Natural killer cell treated with Interleukin-12 subunit alpha and Interleukin-12 subunit beta and Interleukin-15 and Interleukin-18, amount 100 ng/mL, for 72 hours (primary cell): ENCODE measurements at regions not wholly inside any gene's neighbourhood (a gene's known extent, or its start where the extent isn't known, plus 50 kb on each side); places are given as distances from the start of the nearest gene placed in this dataset.
A peak's percentile ranks its signal among the peaks of the same experiment; 100 is the strongest.
"Not testable (repeated sequence)": the region's sequence is repeated elsewhere in the genome, so short reads cannot be mapped to it uniquely, and the experiment has no call there.

ENCODE experiments used
- ATAC-seq, 2 donors: fragments of 150-1000 bp; cut with Tn5 transposase in 1 of 2; sonication (Bioruptor Pico), chemical (Tn5 transposase) in 1 of 2; 2 replicates each; pipeline ENCODE4 v1.10.0; 2021
- DNase-seq: peaks from one replicate; pipeline ENCODE4 v3.0.0; 2022; ENCODE audit warnings: low spot score
- H3K27ac Mint-ChIP-seq, 2 donors: 1 replicate in 1 of 2; 2 replicates in 1 of 2; pipeline ENCODE4 v1.8.0; 2022; ENCODE audit warnings: mixed read lengths in 2 of 2, mild to moderate bottlenecking in 1 of 2, moderate library complexity in 1 of 2
- H3K27me3 Mint-ChIP-seq, 2 donors: 1 replicate in 1 of 2; 2 replicates in 1 of 2; pipeline ENCODE4 v1.8.0; 2022; ENCODE audit warnings: mixed read lengths in 2 of 2
- H3K36me3 Mint-ChIP-seq: one replicate; pipeline ENCODE4 v1.8.0; 2022; ENCODE audit warnings: mixed read lengths
- H3K4me1 Mint-ChIP-seq, 2 donors: 1 replicate in 1 of 2; 2 replicates in 1 of 2; pipeline ENCODE4 v1.8.0; 2022; ENCODE audit warnings: low read depth in 2 of 2, mixed read lengths in 2 of 2, mild to moderate bottlenecking in 1 of 2
- H3K4me3 Mint-ChIP-seq: one replicate; pipeline ENCODE4 v1.8.0; 2022; ENCODE audit warnings: mixed read lengths
- H3K9me3 Mint-ChIP-seq: 2 replicates; pipeline ENCODE4 v1.8.0; 2022; ENCODE audit warnings: mixed read lengths

DNA sequence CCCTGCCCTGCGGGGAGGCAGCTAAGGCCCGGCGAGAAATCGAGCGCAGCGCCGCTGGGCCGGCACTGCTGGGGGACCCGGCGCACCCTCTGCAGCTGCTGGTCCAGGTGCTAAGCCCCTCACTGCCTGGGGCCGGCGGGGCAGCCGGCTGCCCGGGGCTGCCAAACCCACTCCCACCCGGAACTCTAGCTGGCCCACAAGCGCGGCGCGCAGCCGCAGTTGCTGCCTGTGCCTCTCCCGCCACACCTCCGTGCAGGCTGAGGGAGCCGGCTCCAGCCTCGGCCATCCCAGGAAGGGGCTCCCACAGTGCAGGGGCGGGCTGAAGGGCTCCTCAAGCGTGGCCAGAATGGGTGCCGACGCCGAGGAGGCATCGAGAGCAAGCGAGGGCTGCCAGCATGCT lies 249.9 kb downstream of the FGF9 start:
- not testable (repeated sequence) for H3K27ac Mint-ChIP-seq, ATAC-seq, H3K4me3 Mint-ChIP-seq, H3K9me3 Mint-ChIP-seq, H3K4me1 Mint-ChIP-seq, DNase-seq, H3K36me3 Mint-ChIP-seq
- H3K27me3 Mint-ChIP-seq, result peaks cover 13 to 15% of the 10 kb centered on the region in 2 donors

DNA sequence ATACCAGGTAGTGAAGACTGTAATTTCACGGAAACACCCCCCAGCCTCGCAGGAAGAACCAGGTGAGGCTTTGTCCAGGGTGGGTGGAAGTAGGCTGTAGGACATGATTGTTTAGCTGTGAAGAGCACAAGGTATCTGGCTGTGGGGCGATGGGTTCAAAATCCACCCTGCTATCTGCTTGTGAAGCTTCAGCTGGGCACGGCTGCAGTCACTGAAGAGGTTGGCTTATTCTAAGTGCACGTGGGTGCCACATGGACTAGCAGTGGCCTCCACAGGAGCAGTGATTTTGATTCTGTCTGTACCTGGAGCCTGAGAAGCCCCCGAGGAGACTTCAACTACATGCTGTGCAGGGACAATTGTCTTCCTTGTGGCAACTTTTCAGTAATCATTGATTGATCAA lies 254.1 kb downstream of the FGF9 start:
- Mint-ChIP-seq H3K36me3 (no peaks in the 10 kb centered on the region), H3K9me3 (no peaks in the 10 kb centered on the region), H3K4me3 (no peak overlapping the region), H3K27ac (no peak overlapping the region), H3K4me1 (no peaks in the 10 kb centered on the region), H3K27me3 (peaks cover 8 to 18% of the 10 kb centered on the region in 2 donors)
- ATAC-seq, result no peak
- no peak for DNase-seq

DNA sequence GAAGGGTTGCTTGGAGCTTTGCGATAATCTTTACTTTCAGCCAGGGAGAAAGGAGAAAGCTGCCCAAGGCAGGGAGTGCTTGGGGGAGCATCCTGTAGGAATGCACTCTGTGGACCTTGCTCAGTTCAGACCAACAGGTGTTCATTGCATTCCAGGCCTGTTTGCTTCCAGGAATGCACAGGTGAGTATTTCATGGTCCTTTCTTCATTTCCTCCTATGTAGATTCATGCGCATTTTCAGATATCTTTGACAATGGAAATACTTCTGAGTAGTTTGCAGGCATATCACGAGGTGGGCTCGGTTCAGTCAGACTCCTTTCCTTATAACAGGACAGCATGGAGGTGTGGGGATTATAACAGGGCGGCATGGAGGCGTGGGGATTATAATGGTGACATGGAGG lies 254.8 kb downstream of the FGF9 start:
- Mint-ChIP-seq H3K4me1 (peaks cover 0 to 1% of the 10 kb centered on the region in 2 donors), H3K36me3 (no peaks in the 10 kb centered on the region), H3K9me3 (no peaks in the 10 kb centered on the region), H3K27me3 (peaks cover 8 to 18% of the 10 kb centered on the region in 2 donors), H3K4me3 (no peak overlapping the region), H3K27ac (no peak overlapping the region)
- DNase-seq (no peak), ATAC-seq (no peak)

DNA sequence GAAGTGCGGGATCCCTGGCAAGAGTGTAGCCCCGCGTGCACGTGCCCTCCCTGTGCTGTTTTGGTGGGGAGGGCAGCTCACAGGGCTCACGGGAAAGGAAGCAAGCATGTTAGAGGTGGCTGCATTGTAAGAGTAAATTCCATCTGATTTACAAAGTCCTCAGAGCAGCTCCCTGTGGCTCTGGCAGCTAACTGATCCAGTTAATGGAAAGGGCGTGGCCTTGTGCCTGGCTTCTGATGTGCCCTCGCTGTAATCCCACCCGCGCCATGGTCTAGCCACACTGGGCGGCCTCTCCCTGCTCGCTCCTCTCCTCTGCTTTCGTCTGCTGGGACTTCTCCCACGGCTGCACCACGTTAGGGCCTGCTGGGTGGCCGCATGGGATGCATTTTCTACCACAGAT lies 258.5 kb downstream of the FGF9 start:
- H3K4me1 Mint-ChIP-seq, result peaks cover 0 to 3% of the 10 kb centered on the region in 2 donors
- DNase-seq, result no peak
- peaks cover 5 to 10% of the 10 kb centered on the region in 2 donors for H3K27me3 Mint-ChIP-seq
- H3K9me3 Mint-ChIP-seq, result no peaks in the 10 kb centered on the region
- H3K4me3 Mint-ChIP-seq, result no peak overlapping the region
- ATAC-seq, result no peak
- no peaks in the 10 kb centered on the region for H3K36me3 Mint-ChIP-seq
- no peak overlapping the region for H3K27ac Mint-ChIP-seq

DNA sequence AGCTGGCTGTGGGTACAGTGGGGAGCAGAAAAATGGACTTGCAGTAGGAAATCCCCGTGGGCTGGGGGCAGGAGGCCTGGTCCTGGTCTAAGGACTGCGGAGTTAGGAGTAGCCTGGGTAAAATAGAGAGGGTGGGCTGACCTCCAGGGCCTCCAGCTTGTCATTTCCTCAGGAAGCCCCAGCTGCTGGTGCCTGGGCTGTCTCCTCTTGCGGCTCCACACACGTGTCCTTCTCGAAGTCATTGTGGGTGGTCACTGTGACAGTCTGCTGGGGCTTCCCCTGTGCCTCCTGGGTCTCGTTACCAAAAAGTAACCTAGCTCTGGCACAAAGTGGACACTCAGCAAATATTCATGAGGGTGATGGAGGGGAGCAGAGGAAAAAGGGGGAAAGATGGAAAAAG lies 259.7 kb downstream of the FGF9 start:
- DNase-seq (no peak), ATAC-seq (no peak)
- no peaks in the 10 kb centered on the region for H3K36me3 Mint-ChIP-seq
- no peak overlapping the region for H3K4me3 Mint-ChIP-seq
- peaks cover 0 to 3% of the 10 kb centered on the region in 2 donors for H3K4me1 Mint-ChIP-seq
- no peaks in the 10 kb centered on the region for H3K9me3 Mint-ChIP-seq
- peaks cover 4 to 6% of the 10 kb centered on the region in 2 donors for H3K27me3 Mint-ChIP-seq
- H3K27ac Mint-ChIP-seq, result no peak overlapping the region

DNA sequence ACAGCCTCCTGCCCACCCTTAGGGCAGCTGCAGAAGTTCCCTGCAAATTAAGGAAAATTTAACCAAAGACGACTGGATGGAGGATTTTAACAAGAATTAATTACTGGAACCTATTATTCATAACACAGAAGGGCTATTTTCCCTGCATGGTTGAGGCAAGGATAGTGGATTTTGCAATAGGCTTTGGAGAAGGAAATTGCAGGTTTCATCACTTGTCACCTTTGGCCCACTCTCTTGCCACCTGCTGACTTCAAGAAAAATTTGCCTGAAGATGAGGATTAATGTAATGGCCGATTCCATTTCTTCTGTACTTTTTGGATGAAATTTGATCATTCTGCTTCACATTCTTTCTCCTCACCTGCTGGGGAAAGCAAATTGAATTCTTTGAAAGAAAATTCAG lies 261.7 kb downstream of the FGF9 start:
- no peak for ATAC-seq
- Mint-ChIP-seq H3K27ac (no peak overlapping the region), H3K4me3 (no peak overlapping the region), H3K4me1 (peaks cover 0 to 3% of the 10 kb centered on the region in 2 donors), H3K9me3 (no peaks in the 10 kb centered on the region), H3K36me3 (no peaks in the 10 kb centered on the region), H3K27me3 (peaks cover 2% of the 10 kb centered on the region in 2 donors)
- DNase-seq, result no peak

DNA sequence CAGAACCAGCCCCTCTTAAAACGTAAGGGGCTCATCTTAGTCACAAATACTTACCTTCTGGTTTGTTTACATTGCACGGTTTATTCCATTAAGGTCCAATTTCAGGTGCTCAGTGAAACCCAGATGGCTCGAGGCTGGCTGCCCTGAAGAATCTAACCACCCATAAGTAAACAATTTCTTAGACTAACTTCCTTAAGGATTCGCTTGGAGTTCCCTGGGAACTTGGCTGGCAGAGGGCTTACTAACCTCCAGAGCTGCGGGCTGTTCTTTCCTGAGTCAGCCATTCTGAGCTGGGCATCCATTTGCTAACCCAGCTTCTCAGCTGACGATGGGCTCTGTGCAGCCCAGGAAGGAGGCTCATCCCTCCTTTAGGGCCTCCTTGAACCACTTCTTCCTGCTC lies 262.1 kb downstream of the FGF9 start:
- peaks cover 0 to 3% of the 10 kb centered on the region in 2 donors for H3K4me1 Mint-ChIP-seq
- peaks cover 6% of the 10 kb centered on the region in 2 donors for H3K27me3 Mint-ChIP-seq
- peaks cover 3% of the 10 kb centered on the region for H3K9me3 Mint-ChIP-seq
- no peak overlapping the region for H3K27ac Mint-ChIP-seq
- no peak for DNase-seq
- no peak for ATAC-seq
- H3K4me3 Mint-ChIP-seq, result no peak overlapping the region
- H3K36me3 Mint-ChIP-seq, result no peaks in the 10 kb centered on the region

DNA sequence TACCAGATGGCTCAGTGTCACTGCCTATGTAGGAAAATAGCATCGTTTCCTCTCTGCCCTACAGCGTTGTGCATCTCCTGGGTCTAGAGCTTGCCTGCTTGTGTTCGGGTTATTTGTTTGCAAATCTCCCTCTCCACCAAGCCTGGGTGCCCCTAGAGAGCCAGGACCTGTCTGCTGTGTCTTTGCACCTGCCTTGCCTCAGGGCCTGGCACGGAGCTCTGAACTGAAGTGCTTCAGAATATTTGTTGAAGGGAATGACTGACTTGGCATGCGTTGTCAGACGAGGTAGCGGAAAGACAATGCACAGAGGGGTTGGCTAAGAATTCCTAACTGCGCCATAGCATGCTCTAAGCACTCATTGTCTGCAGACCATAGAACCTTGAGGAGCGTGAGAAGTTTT lies 263.4 kb downstream of the FGF9 start:
- ATAC-seq, result no peak
- no peaks in the 10 kb centered on the region for H3K36me3 Mint-ChIP-seq
- H3K27ac Mint-ChIP-seq, result no peak overlapping the region
- peaks cover 6 to 12% of the 10 kb centered on the region in 2 donors for H3K27me3 Mint-ChIP-seq
- no peak overlapping the region for H3K4me3 Mint-ChIP-seq
- H3K9me3 Mint-ChIP-seq, result peaks cover 3% of the 10 kb centered on the region
- peaks cover 0 to 3% of the 10 kb centered on the region in 2 donors for H3K4me1 Mint-ChIP-seq
- no peak for DNase-seq

DNA sequence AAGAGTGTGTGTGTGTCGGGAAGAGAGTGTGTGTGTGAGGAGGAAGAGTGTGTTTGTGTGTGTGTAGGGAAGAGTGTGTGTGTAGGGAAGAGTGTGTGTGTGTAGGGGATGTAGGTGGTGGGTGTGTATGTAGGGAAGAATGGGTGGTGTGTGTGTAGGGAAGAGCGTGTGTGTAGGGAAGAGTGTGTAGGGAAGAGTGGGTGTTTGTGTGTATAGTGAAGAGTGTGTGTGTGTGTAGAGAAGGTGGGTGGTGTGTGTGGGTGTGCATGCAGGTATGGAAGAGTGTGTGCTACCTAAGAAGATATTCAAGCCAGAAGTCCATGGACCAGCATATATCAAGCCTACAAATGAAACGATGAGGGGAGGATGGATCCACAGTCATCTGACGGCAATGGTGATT lies 265.8 kb downstream of the FGF9 start:
- Mint-ChIP-seq H3K4me3 (no peak overlapping the region), H3K36me3 (no peaks in the 10 kb centered on the region), H3K27me3 (peaks cover 6 to 19% of the 10 kb centered on the region in 2 donors), H3K9me3 (peaks cover 3% of the 10 kb centered on the region), H3K4me1 (no peaks in the 10 kb centered on the region), H3K27ac (no peak overlapping the region)
- DNase-seq (no peak), ATAC-seq (peak in 1 of 2 donors; percentile 36)

DNA sequence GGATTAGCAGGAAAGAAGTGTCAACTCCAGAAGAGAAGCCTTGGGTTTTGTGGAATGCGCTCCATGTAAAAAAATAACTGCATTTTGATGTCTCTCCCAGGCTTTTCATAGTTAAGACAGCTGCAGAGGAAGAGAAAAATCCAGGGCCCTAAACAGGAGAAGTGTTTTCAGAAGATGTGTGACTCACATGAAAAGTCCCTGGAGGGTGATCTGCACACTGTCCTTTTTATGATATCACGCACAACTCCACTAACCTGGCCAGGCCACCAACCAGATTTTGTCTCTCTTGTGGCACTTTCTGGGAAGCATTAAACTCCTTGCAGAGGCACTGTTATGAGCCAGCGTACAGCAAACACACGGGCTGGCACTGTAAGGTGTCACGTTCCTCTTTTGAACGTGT lies 267.3 kb downstream of the FGF9 start:
- H3K9me3 Mint-ChIP-seq, result peaks cover 3% of the 10 kb centered on the region
- H3K36me3 Mint-ChIP-seq, result no peaks in the 10 kb centered on the region
- H3K4me1 Mint-ChIP-seq, result no peaks in the 10 kb centered on the region
- H3K27me3 Mint-ChIP-seq, result peaks cover 6 to 19% of the 10 kb centered on the region in 2 donors
- no peak for DNase-seq
- no peak overlapping the region for H3K4me3 Mint-ChIP-seq
- H3K27ac Mint-ChIP-seq, result no peak overlapping the region
- ATAC-seq, result no peak

DNA sequence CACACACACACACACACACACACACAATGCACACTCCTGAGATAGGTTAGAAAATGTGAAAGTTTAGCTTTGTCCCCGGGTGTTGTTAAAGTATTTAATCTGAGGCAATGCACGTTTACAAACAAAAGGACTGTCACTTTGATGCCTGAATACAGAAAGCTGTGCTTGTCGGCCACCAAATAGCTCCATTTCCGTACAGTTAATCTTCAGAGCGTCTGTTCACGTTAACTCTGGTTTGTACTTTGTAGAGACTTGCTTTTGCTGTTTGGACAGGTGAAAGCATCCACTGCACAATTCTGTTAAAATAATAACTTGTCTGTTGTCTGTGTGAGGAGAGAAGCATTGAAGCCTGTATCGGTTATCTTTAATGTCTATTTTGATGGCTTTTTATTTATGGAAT lies 267.8 kb downstream of the FGF9 start:
- Mint-ChIP-seq H3K9me3 (peaks cover 3% of the 10 kb centered on the region), H3K36me3 (no peaks in the 10 kb centered on the region), H3K4me3 (no peak overlapping the region), H3K4me1 (no peaks in the 10 kb centered on the region), H3K27me3 (peaks cover 5 to 19% of the 10 kb centered on the region in 2 donors), H3K27ac (no peak overlapping the region)
- DNase-seq (no peak), ATAC-seq (no peak)

DNA sequence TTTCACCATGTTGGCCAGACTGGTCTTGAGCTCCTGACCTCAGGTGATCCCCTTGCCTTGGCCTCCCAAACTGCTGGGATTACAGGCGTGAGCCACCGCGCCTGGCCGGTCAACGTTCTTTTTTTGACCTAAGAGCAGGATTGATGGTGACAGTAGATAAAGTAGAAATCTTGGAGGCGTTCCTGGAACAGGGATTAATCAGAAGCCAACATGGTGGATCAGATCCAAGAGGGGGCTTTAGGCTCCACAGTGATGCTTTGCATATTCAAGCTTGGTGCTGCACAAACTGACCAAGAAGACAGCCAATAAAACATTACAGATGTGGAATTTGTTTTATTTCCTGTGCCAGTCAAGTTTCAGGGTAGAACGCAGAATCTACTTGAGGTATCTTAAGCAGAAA lies 271.2 kb downstream of the FGF9 start:
- Mint-ChIP-seq H3K36me3 (peaks cover 12% of the 10 kb centered on the region), H3K27me3 (peaks cover 4 to 19% of the 10 kb centered on the region in 2 donors), H3K27ac (no peak overlapping the region), H3K4me3 (no peak overlapping the region), H3K4me1 (no peaks in the 10 kb centered on the region), H3K9me3 (peaks cover 6% of the 10 kb centered on the region)
- ATAC-seq (no peak), DNase-seq (no peak)

DNA sequence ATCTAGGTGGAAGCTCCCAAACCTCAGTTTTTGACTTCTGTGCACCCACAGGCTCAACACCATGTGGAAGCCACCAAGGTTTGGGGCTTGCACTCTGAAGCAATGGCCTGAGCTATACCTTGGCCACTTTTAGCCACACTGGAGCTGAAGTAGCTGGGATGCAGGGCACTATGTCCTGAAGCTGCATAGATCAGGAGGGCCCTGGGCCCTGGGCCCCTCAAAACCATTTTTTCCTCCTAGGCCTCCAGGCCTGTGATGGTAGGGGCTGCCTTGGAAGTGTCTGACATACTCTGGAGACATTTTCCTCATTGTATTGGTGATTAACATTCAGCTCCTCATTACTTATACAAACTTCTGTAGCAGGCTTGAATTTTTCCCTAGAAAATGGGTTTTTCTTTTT lies 273.7 kb downstream of the FGF9 start:
- Mint-ChIP-seq H3K36me3 (peaks cover 12% of the 10 kb centered on the region), H3K4me1 (no peaks in the 10 kb centered on the region), H3K9me3 (peaks cover 3% of the 10 kb centered on the region), H3K27me3 (peaks cover 0 to 4% of the 10 kb centered on the region in 2 donors), H3K4me3 (no peak overlapping the region), H3K27ac (no peak overlapping the region)
- DNase-seq (no peak), ATAC-seq (no peak)

DNA sequence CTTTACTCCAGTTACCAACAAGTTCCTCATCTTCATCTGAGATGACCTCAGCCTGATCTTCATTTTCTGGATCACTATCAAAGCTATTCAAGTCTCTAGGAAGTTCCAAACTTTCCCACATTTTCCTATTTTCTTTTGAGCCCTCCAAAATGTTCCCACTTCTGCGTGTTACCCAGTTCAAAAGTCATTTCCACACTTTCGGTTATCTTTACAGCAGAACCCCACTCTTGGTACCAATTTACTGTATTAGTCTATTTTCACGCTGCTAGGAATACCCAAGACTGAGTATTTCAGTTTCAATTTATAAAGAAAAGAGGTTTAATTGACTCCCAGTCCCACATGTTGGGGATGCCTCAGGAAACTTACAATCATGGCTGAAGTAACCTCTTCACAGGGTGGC lies 274.3 kb downstream of the FGF9 start:
- no peak overlapping the region for H3K27ac Mint-ChIP-seq
- no peak overlapping the region for H3K4me3 Mint-ChIP-seq
- H3K27me3 Mint-ChIP-seq, result no peaks in the 10 kb centered on the region
- H3K9me3 Mint-ChIP-seq, result peaks cover 3% of the 10 kb centered on the region
- no peak for ATAC-seq
- no peaks in the 10 kb centered on the region for H3K4me1 Mint-ChIP-seq
- peaks cover 12% of the 10 kb centered on the region for H3K36me3 Mint-ChIP-seq
- DNase-seq, result no peak

DNA sequence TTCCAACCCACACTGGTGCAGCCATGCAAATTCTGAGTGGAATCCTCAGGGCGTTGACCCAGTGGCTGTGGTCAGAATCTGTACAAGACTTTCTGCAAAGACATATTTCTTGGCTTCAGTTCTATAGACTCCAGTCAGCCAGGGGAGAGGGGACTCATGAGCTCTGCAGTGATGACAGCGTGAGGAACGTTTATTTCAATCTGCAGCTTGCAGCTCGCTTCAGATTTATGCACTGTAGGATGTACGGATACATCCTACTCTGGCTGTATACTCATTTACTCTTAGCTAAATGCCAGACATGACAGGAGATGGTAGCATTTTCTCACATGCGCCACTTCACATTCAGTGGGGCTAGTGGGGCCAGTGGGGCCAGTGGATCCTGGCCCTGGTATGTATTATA lies 276.1 kb downstream of the FGF9 start:
- H3K4me3 Mint-ChIP-seq, result no peak overlapping the region
- no peak overlapping the region for H3K27ac Mint-ChIP-seq
- DNase-seq, result no peak
- H3K9me3 Mint-ChIP-seq, result peaks cover 3% of the 10 kb centered on the region
- no peak for ATAC-seq
- peaks cover 0 to 2% of the 10 kb centered on the region in 2 donors for H3K27me3 Mint-ChIP-seq
- peaks cover 12% of the 10 kb centered on the region for H3K36me3 Mint-ChIP-seq
- H3K4me1 Mint-ChIP-seq, result no peaks in the 10 kb centered on the region
